Effector CD8-positive, alpha-beta T cell (primary cell): ENCODE measurements at regions not wholly inside any gene's neighbourhood (a gene's known extent, or its start where the extent isn't known, plus 50 kb on each side); places are given as distances from the start of the nearest gene placed in this dataset.

ENCODE experiments used
- DNase-seq: peaks from one replicate; lab custom pipeline; 2025; lab: John Stamatoyannopoulos, UW

GRCh38 chr6:141677598-141678211 is 455.0 kb upstream of the GJE1 start:
- DNase-seq, result no peak

GRCh38 chr6:141675957-141676356 is 456.8 kb upstream of the GJE1 start:
- no peak for DNase-seq

GRCh38 chr6:141669141-141669540 is 463.6 kb upstream of the GJE1 start:
- DNase-seq, result no peak

- no peak for DNase-seq
Observed at GRCh38 chr6:141667580-141668309, 465.0 kb upstream of the GJE1 start.

- DNase-seq, result no peak
Observed at GRCh38 chr6:141666187-141666586, 466.5 kb upstream of the GJE1 start.

- no peak for DNase-seq
Observed at GRCh38 chr6:141664744-141665143, 468.0 kb upstream of the GJE1 start.

GRCh38 chr6:141659582-141659981 is 473.1 kb upstream of the GJE1 start:
- no peak for DNase-seq

GRCh38 chr6:141658696-141659095 is 474.0 kb upstream of the GJE1 start:
- no peak for DNase-seq

- no peak for DNase-seq
Observed at GRCh38 chr6:141657812-141658211, 474.9 kb upstream of the GJE1 start.

- no peak for DNase-seq
Observed at GRCh38 chr6:141653590-141653989, 479.1 kb upstream of the GJE1 start.

GRCh38 chr6:141641951-141642350 is 490.8 kb upstream of the GJE1 start:
- no peak for DNase-seq

GRCh38 chr6:141641406-141641805 is 491.3 kb upstream of the GJE1 start:
- DNase-seq, result no peak

GRCh38 chr6:141635621-141636020 is 497.1 kb upstream of the GJE1 start:
- no peak for DNase-seq

GRCh38 chr6:141634269-141634668 is 498.5 kb upstream of the GJE1 start:
- DNase-seq, result no peak

GRCh38 chr6:141624301-141624700 is 508.4 kb upstream of the GJE1 start:
- no peak for DNase-seq

- DNase-seq, result no peak
Observed at GRCh38 chr6:141618180-141618581, 514.5 kb upstream of the GJE1 start.

- no peak for DNase-seq
Observed at GRCh38 chr6:141610741-141611140, 522.0 kb upstream of the GJE1 start.

- DNase-seq, result no peak
Observed at GRCh38 chr6:141607956-141608355, 524.8 kb upstream of the GJE1 start.

- DNase-seq, result no peak
Observed at GRCh38 chr6:141598487-141598886, 534.2 kb upstream of the GJE1 start.

GRCh38 chr6:141594874-141595273 is 537.9 kb upstream of the GJE1 start:
- no peak for DNase-seq

- DNase-seq, result no peak
Observed at GRCh38 chr6:141593311-141593710, 539.4 kb upstream of the GJE1 start.

GRCh38 chr6:141587482-141588266 is 545.1 kb upstream of the GJE1 start:
- no peak for DNase-seq

- DNase-seq, result no peak
Observed at GRCh38 chr6:141580988-141581552, 551.7 kb upstream of the GJE1 start.
